GM23248 (cell line): ENCODE measurements at regions not wholly inside any gene's neighbourhood (a gene's known extent, or its start where the extent isn't known, plus 50 kb on each side); places are given as distances from the start of the nearest gene placed in this dataset.

Experiments
- DNase-seq: peaks from one replicate; pipeline ENCODE4 v3.0.0-alpha.2; 2015
- H2AFZ ChIP-seq: fragments of 200-600 bp; sonication (generic); 2 replicates; pipeline ENCODE4 v1.6.1; 2016; ENCODE audit warnings: antibody characterized with exemption
- H3F3A ChIP-seq: fragments of 200-600 bp; sonication (generic); 2 replicates; pipeline ENCODE4 v1.6.1; 2016; ENCODE audit warnings: mild to moderate bottlenecking, antibody characterized with exemption, mixed run types; ENCODE audit not compliant: insufficient read depth
- H3K27ac ChIP-seq: fragments of 200-600 bp; sonication (generic); 2 replicates; pipeline ENCODE4 v1.5.1; 2016; ENCODE audit warnings: mild to moderate bottlenecking
- H3K27me3 ChIP-seq: fragments of 200-600 bp; sonication (generic); replicated peaks from 2 replicates; pipeline ENCODE4 v1.6.1; 2016; ENCODE audit warnings: mild to moderate bottlenecking; ENCODE audit not compliant: insufficient read depth
- H3K36me3 ChIP-seq: fragments of 200-600 bp; sonication (generic); 2 replicates; pipeline ENCODE4 v1.6.1; 2016; ENCODE audit warnings: low read depth, mild to moderate bottlenecking
- H3K4me1 ChIP-seq: fragments of 200-600 bp; sonication (generic); 2 replicates; pipeline ENCODE4 v1.6.1; 2016; ENCODE audit warnings: mild to moderate bottlenecking; ENCODE audit not compliant: insufficient read depth
- H3K4me2 ChIP-seq: fragments of 200-600 bp; sonication (generic); one replicate; pipeline ENCODE4 v1.6.1; 2016; ENCODE audit warnings: mild to moderate bottlenecking; ENCODE audit not compliant: unreplicated experiment
- H3K4me3 ChIP-seq: fragments of 200-600 bp; sonication (generic); 2 replicates; pipeline ENCODE4 v1.5.1; 2016; ENCODE audit warnings: mild to moderate bottlenecking
- H3K79me2 ChIP-seq: fragments of 200-600 bp; sonication (generic); 2 replicates; pipeline ENCODE4 v1.6.1; 2016; ENCODE audit warnings: mild to moderate bottlenecking; ENCODE audit not compliant: insufficient read depth
- H3K9ac ChIP-seq: fragments of 200-600 bp; sonication (generic); 2 replicates; pipeline ENCODE4 v1.6.1; 2016; ENCODE audit warnings: mild to moderate bottlenecking
- H3K9me2 ChIP-seq: fragments of 200-600 bp; sonication (generic); 2 replicates; pipeline ENCODE4 v1.6.1; 2016; ENCODE audit warnings: mixed run types, mild to moderate bottlenecking, moderate library complexity; ENCODE audit not compliant: insufficient read depth
- H3K9me3 ChIP-seq: fragments of 200-600 bp; sonication (generic); one replicate; pipeline ENCODE4 v1.6.1; 2017; ENCODE audit warnings: low read depth
- H4K20me1 ChIP-seq: fragments of 200-600 bp; sonication (generic); 2 replicates; pipeline ENCODE4 v1.6.0; 2016; ENCODE audit not compliant: insufficient read depth
- EZH2 ChIP-seq: fragments of 200-600 bp; sonication (generic); IDR thresholded peaks from 2 replicates; pipeline ENCODE4 v1.6.1; 2018; ENCODE audit warnings: antibody characterized with exemption, mild to moderate bottlenecking; ENCODE audit not compliant: insufficient read depth, poor library complexity, severe bottlenecking
- EZH2phosphoT487 ChIP-seq: fragments of 200-600 bp; sonication (generic); IDR thresholded peaks from 2 replicates; pipeline ENCODE4 v1.6.1; 2018; ENCODE audit warnings: antibody characterized with exemption, moderate library complexity, mild to moderate bottlenecking, low read depth; ENCODE audit not compliant: insufficient read depth
- WGBS, 2 experiments: methylation state at CpG; one replicate each; pipeline ENCODE4 v1.1.6; 2015 to 2017; ENCODE audit warnings: low lambda C conversion rate in 2 of 2, low coverage in 1 of 2; ENCODE audit errors: missing lambda C conversion rate in 2 of 2; 5-methylcytosine and 5-hydroxymethylcytosine counted together
- in situ Hi-C: fragments of 300-500 bp; cut with MboI; formaldehyde crosslinking; loops from 2 replicates; pipeline ENCODE4 v1.15.0; 2020

DNA sequence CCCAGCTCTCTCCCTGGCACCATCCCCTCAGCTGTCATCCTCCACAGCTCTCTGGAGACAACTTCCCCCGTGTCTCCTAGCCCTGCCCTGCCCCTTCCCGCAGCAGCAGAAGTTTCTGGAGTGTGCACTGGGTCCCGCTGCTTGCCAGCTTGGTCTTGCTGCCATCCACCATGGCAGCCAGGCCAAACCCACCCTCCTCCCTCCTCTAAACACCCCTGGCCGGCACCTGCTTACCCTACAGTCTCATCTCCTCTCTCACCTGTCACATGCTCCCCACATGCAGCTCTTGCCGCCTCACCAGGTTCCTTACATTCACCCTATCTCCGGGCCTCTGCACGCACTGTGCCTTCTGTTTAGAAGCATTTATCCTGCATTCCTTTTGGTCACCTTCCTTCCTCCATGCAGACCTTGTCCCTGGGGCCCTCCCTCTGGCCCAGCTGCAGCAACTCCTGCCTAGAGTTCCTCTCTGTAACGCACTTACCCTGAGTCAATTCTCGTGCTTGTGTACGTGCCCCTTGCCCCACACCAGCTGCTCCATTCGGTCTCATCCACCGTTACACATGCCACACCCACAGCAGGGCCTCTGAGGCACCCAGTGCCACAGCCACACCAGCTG lies 93.9 kb upstream of the RET start:
- H3K4me1 ChIP-seq = no peaks in the 10 kb centered on the region
- no peaks in the 10 kb centered on the region for H3K9me3 ChIP-seq
- H3K27me3 ChIP-seq = no peaks in the 10 kb centered on the region; the same call in 1 of the 2 replicates
- no peak overlapping the region for H2AFZ ChIP-seq
- no peak overlapping the region for H3K4me3 ChIP-seq
- no peak for DNase-seq
- TF ChIP-seq EZH2 = no peak
- no peak for TF ChIP-seq EZH2phosphoT487
- H4K20me1 ChIP-seq = no peaks in the 10 kb centered on the region
- 53 to 55% methylated on average over 12 of the region's 12 CpGs for WGBS, 2 experiments
- H3F3A ChIP-seq = no peaks in the 10 kb centered on the region
- H3K36me3 ChIP-seq = no peaks in the 10 kb centered on the region
- in situ Hi-C loops = no loop called here
- H3K9ac ChIP-seq = no peak overlapping the region
- no peaks in the 10 kb centered on the region for H3K9me2 ChIP-seq
- no peaks in the 10 kb centered on the region for H3K79me2 ChIP-seq
- no peak overlapping the region for H3K4me2 ChIP-seq
- H3K27ac ChIP-seq = no peak overlapping the region

DNA sequence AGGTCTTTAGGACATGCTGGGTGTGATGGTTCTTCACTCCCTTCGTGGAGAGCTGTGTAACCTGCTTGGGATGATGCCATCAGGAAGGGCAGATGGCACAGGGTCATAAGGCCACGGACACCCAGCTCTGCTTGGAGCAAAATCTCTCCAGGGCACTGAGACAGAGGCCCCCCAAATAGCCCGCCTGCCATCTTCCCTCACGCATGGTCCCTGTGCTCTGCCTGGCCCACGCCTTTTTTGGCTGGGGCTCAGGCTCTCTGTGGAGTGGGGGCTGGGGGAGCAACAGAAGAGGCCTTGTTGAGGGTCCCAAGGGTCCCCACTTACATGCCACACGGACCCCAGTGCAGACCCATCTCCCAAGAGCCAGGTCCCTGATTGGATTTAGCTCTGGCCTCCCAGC lies 93.3 kb upstream of the RET start:
- Histone ChIP-seq H3F3A (no peaks in the 10 kb centered on the region), H3K27me3 (no peaks in the 10 kb centered on the region; the same call in 1 of the 2 replicates), H3K36me3 (no peaks in the 10 kb centered on the region), H3K27ac (no peak overlapping the region), H3K9me3 (no peaks in the 10 kb centered on the region), H2AFZ (no peak overlapping the region), H3K9ac (no peak overlapping the region), H4K20me1 (no peaks in the 10 kb centered on the region), H3K4me2 (no peak overlapping the region), H3K79me2 (no peaks in the 10 kb centered on the region), H3K4me1 (no peaks in the 10 kb centered on the region), H3K4me3 (no peak overlapping the region), H3K9me2 (no peaks in the 10 kb centered on the region)
- in situ Hi-C loops = no loop called here
- DNase-seq = no peak
- WGBS, 2 experiments = 33 to 41% methylated on average over 5 to 6 of the region's 6 CpGs
- no peak for TF ChIP-seq EZH2
- no peak for TF ChIP-seq EZH2phosphoT487

DNA sequence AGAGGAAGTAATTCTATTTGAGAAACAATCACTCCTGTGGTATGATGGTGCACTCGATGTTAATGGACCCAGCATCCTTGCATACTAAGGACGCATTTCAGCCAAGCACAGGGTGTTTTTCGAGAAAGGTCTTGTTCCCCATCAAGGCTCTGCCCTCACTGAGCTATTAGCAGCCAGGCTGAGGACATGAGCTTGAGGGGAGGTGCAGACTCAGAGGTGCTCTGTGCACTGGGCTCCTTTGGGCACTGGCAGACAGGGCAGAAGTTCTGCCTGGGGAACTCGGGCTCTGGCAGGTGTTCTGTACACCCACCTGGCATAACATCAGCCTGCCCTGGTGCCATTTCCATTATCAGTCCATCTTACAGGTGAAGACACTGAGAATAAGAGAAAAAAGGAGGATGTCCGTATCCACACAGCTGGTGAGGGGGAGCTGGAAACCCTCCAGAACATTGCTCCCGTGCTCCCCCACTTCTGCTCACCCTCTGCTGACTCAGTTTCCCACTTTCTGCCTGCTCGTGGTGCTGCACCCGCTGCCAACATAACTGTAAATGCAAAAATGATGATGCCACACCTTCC lies 92.7 kb upstream of the RET start:
- Histone ChIP-seq H3K36me3 (no peaks in the 10 kb centered on the region), H3K9ac (no peak overlapping the region), H3F3A (no peaks in the 10 kb centered on the region), H3K4me2 (no peak overlapping the region), H3K27me3 (no peaks in the 10 kb centered on the region; the same call in 1 of the 2 replicates), H3K4me3 (no peak overlapping the region), H3K9me2 (no peaks in the 10 kb centered on the region), H2AFZ (no peak overlapping the region), H3K27ac (no peak overlapping the region), H4K20me1 (no peaks in the 10 kb centered on the region), H3K79me2 (no peaks in the 10 kb centered on the region), H3K4me1 (no peaks in the 10 kb centered on the region), H3K9me3 (no peaks in the 10 kb centered on the region)
- no peak for DNase-seq
- in situ Hi-C loops = no loop called here
- no peak for TF ChIP-seq EZH2phosphoT487
- no peak for TF ChIP-seq EZH2
- 23 to 26% methylated on average over 8 of the region's 8 CpGs for WGBS, 2 experiments

DNA sequence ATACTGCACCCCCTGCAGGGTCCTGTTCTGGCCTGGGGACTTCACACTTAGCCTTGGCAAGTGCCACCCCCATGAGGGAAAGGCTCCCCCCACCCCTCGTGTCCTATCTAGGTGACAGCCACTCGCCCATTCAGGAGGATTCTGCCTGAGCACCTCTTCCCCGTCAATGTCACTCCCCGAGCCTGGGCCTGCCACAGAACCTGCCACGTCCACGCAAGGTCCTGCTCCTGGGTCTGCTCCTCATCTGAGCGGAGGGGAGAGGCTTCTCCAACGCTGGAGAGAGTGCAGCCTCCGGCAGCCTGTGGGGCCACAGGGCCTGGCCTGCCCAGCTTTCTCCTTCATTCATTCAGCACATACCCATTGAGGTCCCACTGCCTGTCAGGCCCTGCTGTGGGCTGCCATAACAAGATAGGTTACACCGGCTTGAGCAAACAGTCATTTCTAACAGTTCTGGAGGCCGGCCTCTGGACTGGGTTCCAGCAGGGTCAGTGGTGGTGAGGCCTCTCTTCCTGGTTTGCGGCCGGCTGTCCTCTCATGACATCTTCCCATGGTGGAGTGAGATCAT lies 92.0 kb upstream of the RET start:
- Histone ChIP-seq H3K9me2 (no peaks in the 10 kb centered on the region), H3K79me2 (no peaks in the 10 kb centered on the region), H3K4me2 (no peak overlapping the region), H3K4me3 (no peak overlapping the region), H3K27me3 (no peaks in the 10 kb centered on the region; the same call in 1 of the 2 replicates), H3K27ac (no peak overlapping the region), H3F3A (no peaks in the 10 kb centered on the region), H3K9me3 (no peaks in the 10 kb centered on the region), H3K9ac (no peak overlapping the region), H2AFZ (no peak overlapping the region), H3K36me3 (no peaks in the 10 kb centered on the region), H4K20me1 (no peaks in the 10 kb centered on the region), H3K4me1 (no peaks in the 10 kb centered on the region)
- 56 to 64% methylated on average over 12 to 13 of the region's 13 CpGs for WGBS, 2 experiments
- DNase-seq = no peak
- in situ Hi-C loops = no loop called here
- no peak for TF ChIP-seq EZH2
- no peak for TF ChIP-seq EZH2phosphoT487
